GM12878 (cell line): ENCODE measurements at regions not wholly inside any gene's neighbourhood (a gene's known extent, or its start where the extent isn't known, plus 50 kb on each side); places are given as distances from the start of the nearest gene placed in this dataset.

Experiments used
- ATAC-seq: fragments of 200-7000 bp; cut with Tn5 transposase; 3 replicates; pipeline ENCODE4 v1.9.1; 2020; ENCODE audit warnings: mild to moderate bottlenecking, moderate library complexity
- BruUV-seq: library from RNA; stranded (reverse); fragments of 400-500 nt; replicated peaks from 2 replicates; lab custom pipeline; 2021; lab: Mats Ljungman, UMichigan
- CTCF ChIA-PET: fragments of 300-600 bp; sonication (Branson Sonifier 250); formaldehyde crosslinking; extraction: SDS; loops from one replicate; lab custom pipeline; 2021; ENCODE audit warnings: inconsistent platforms; lab: Yijun Ruan, JAX
- POLR2A ChIA-PET: fragments of 350-600 bp; formaldehyde crosslinking; extraction: SDS; loops from one replicate; lab custom pipeline; 2021; ENCODE audit warnings: inconsistent platforms; lab: Charles Lee
- RAD21 ChIA-PET: fragments of 300-600 bp; sonication (Branson Sonifier 250); formaldehyde crosslinking; loops from one replicate; lab custom pipeline; 2023; ENCODE audit warnings: antibody characterized with exemption; ENCODE audit not compliant: unreplicated experiment; lab: Charles Lee
- SMC1A ChIA-PET: fragments of 300-600 bp; sonication (Branson Sonifier 250); formaldehyde crosslinking; loops from one replicate; lab custom pipeline; 2023; ENCODE audit not compliant: unreplicated experiment, uncharacterized antibody; lab: Charles Lee
- DNase-seq: peaks from one replicate; pipeline ENCODE4 v3.0.0-alpha.2; 2011; ENCODE audit warnings: low read depth, low spot score
- FAIRE-seq: peaks from 3 replicates; lab custom pipeline; 2011; peaks lifted over from hg19 to GRCh38; lab: Jason Lieb, UNC
- H2AFZ ChIP-seq: 2 replicates; pipeline ENCODE4 v1.6.0; 2011; ENCODE audit warnings: low read depth, low read length, control low read depth; ENCODE audit not compliant: control insufficient read depth
- H3K27ac ChIP-seq: 2 replicates; pipeline ENCODE4 v1.5.1; 2011; ENCODE audit warnings: control low read depth; ENCODE audit not compliant: control insufficient read depth, insufficient read depth
- H3K27me3 ChIP-seq, 2 experiments: replicated peaks in 1 of 2; 2 replicates each; pipeline versions ENCODE4 v1.6.0 to v1.6.1; 2011; ENCODE audit warnings: low read length in 1 of 2; ENCODE audit not compliant: control insufficient read depth in 2 of 2, insufficient read depth in 2 of 2
- H3K36me3 ChIP-seq, 2 experiments: 2 replicates each; pipeline ENCODE4 v1.5.1; 2011; ENCODE audit warnings: low read length in 1 of 2; ENCODE audit not compliant: control insufficient read depth in 2 of 2, insufficient read depth in 2 of 2
- H3K4me1 ChIP-seq: 2 replicates; pipeline ENCODE4 v1.6.1; 2011; ENCODE audit warnings: mild to moderate bottlenecking, low read length, moderate library complexity, mixed read lengths; ENCODE audit not compliant: control insufficient read depth, insufficient read depth
- H3K4me2 ChIP-seq: 2 replicates; pipeline ENCODE4 v1.6.0; 2011; ENCODE audit warnings: control low read depth; ENCODE audit not compliant: control insufficient read depth, insufficient read depth
- H3K4me3 ChIP-seq: fragments of 200-600 bp; sonication (generic); 2 replicates; pipeline ENCODE4 v1.5.1; 2016
- H3K79me2 ChIP-seq: 2 replicates; pipeline ENCODE4 v1.6.0; 2011; ENCODE audit warnings: low read length; ENCODE audit not compliant: control insufficient read depth, insufficient read depth
- H3K9ac ChIP-seq: 2 replicates; pipeline ENCODE4 v1.8.0; 2011; ENCODE audit warnings: low read length, control low read depth, mixed read lengths; ENCODE audit not compliant: control insufficient read depth, insufficient read depth
- H3K9me3 ChIP-seq: replicated peaks from 3 replicates; pipeline ENCODE4 v1.5.1; 2011; ENCODE audit warnings: mild to moderate bottlenecking, low read length; ENCODE audit not compliant: control insufficient read depth, insufficient read depth
- H4K20me1 ChIP-seq: 2 replicates; pipeline ENCODE4 v1.6.0; 2011; ENCODE audit not compliant: control insufficient read depth, insufficient read depth
- EED ChIP-seq: sonication (generic); IDR thresholded peaks from 2 replicates; pipeline ENCODE4 v1.6.1; 2016; ENCODE audit warnings: antibody characterized with exemption, low read depth
- POU2F2 ChIP-seq: IDR thresholded peaks from 3 replicates; pipeline ENCODE4 v1.6.1; 2011; ENCODE audit warnings: low read depth, mild to moderate bottlenecking, low read length, borderline replicate concordance
- RAD21 ChIP-seq: IDR thresholded peaks from 2 replicates; pipeline ENCODE4 v1.6.1; 2011; ENCODE audit warnings: mild to moderate bottlenecking, low read depth, low read length, moderate library complexity; ENCODE audit not compliant: insufficient read depth
- RUNX3 ChIP-seq: IDR thresholded peaks from 2 replicates; pipeline ENCODE4 v1.6.1; 2012; ENCODE audit warnings: low read length, inconsistent platforms
- YY1 ChIP-seq: IDR thresholded peaks from 2 replicates; pipeline ENCODE4 v1.6.1; 2011; ENCODE audit warnings: low read depth, mild to moderate bottlenecking, low read length
- WGBS: methylation state at CpG from one replicate; pipeline ENCODE4 v1.1.6; 2016; ENCODE audit warnings: low lambda C conversion rate; ENCODE audit not compliant: insufficient replicate concordance, insufficient coverage; ENCODE audit errors: missing lambda C conversion rate; 5-methylcytosine and 5-hydroxymethylcytosine counted together
- in situ Hi-C: fragments of 300-500 bp; cut with MboI; formaldehyde crosslinking; loops from 9 replicates; pipeline ENCODE4 v1.14.3; 2018; ENCODE audit warnings: mixed read lengths
- intact Hi-C: fragments of 100-400 bp; cut with micrococcal nuclease; formaldehyde crosslinking; loops from one replicate; pipeline ENCODE4 v1.14.2; 2022; ENCODE audit not compliant: unreplicated experiment
- TF ChIP-seq, protein P1 (sequence below), 3 experiments: IDR thresholded peaks in 2 of 3; conservative IDR thresholded peaks in 1 of 3; 2 replicates each; pipeline ENCODE4 v1.5.1; 2011; ENCODE audit warnings: low read depth in 3 of 3, low read length in 3 of 3, mild to moderate bottlenecking in 3 of 3, control low read depth in 2 of 3, moderate library complexity in 2 of 3, inconsistent platforms in 1 of 3, mixed read lengths in 1 of 3; ENCODE audit not compliant: control insufficient read depth in 2 of 3, insufficient read depth in 1 of 3; ENCODE audit errors: extremely low read depth in 1 of 3
- TF ChIP-seq, protein P2 (sequence below): fragments of 450-650 bp; IDR thresholded peaks from 2 replicates; pipeline ENCODE4 v1.6.1; 2016; ENCODE audit warnings: mild to moderate bottlenecking, moderate library complexity, borderline replicate concordance
- TF ChIP-seq, protein P3 (sequence below): fragments of 450-650 bp; IDR thresholded peaks from 2 replicates; pipeline ENCODE4 v1.6.1; 2017; ENCODE audit warnings: mild to moderate bottlenecking

DNA sequence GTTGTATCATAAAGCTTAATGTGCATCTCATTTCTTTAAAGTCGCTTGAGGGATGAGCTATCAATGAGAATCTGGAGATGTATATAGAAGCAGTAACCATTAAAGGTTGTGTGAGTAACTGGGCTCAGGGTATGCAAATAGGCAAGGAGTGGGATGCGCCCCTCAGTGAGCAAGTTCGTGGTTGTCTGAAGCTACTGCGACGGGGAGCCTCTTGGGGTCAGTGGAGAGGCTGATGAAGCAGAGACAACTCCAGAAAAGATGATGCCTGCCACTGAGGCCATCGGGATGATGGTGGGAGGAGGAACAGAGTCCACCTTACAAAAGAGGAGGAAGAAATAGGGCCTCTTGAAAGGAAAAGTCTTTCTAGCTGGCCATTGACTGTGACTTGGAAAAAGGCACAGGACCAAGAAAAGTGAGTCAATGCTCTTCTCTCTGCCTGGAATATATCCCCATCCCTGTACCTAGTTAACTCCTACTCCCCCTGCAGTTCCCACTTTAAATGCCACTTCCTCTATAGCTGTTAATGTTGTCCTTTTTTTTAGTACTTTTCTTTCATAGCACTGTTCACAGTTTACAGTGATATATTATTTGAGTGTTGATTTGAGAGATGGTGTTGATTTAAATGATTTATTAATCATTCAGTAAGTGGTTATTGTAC, 51.4 kb upstream of the LSM6 start:
- H2AFZ ChIP-seq, result peak overlapping the region; percentile 59
- no peaks in the 10 kb centered on the region for H3K79me2 ChIP-seq
- peak; percentile 38 for FAIRE-seq
- H3K27ac ChIP-seq, result no peak overlapping the region
- DNase-seq, result no peak
- intact Hi-C loops, result no loop called here
- no peak overlapping the region for H3K9ac ChIP-seq
- no peaks in the 10 kb centered on the region for H3K36me3 ChIP-seq
- BruUV-seq, result no TSS peak
- H3K4me3 ChIP-seq, result no peak overlapping the region
- H3K27me3 ChIP-seq, result no peaks in the 10 kb centered on the region
- peak overlapping the region; percentile 39; the same call in 1 of the 2 replicates for H3K4me2 ChIP-seq
- ATAC-seq, result peak; percentile 93
- no peaks in the 10 kb centered on the region for H3K9me3 ChIP-seq
- ChIA-PET SMC1A (interaction anchor here (0.8 to 3.3 kb wide), 7 partner anchors 10 to 53 kb away, joined by 3 to 13 read pairs (median 3); no protein-coding TSS in a partner anchor), RAD21 (interaction anchor here (0.6 to 2.8 kb wide), 7 partner anchors 22 to 189 kb away, joined by 3 to 9 read pairs (median 4); no protein-coding TSS in a partner anchor), CTCF (interaction anchor here (0.5 to 2.3 kb wide), 6 partner anchors 11 to 47 kb away, joined by 3 to 11 read pairs (median 4); no protein-coding TSS in a partner anchor), POLR2A (interaction anchor here (0.6 to 1.4 kb wide), 4 partner anchors 14 to 571 kb away, joined by 3 to 4 read pairs (median 3); no protein-coding TSS in a partner anchor)
- WGBS, result 15% methylated on average over 6 of the region's 6 CpGs
- TF ChIP-seq, protein P1, sequence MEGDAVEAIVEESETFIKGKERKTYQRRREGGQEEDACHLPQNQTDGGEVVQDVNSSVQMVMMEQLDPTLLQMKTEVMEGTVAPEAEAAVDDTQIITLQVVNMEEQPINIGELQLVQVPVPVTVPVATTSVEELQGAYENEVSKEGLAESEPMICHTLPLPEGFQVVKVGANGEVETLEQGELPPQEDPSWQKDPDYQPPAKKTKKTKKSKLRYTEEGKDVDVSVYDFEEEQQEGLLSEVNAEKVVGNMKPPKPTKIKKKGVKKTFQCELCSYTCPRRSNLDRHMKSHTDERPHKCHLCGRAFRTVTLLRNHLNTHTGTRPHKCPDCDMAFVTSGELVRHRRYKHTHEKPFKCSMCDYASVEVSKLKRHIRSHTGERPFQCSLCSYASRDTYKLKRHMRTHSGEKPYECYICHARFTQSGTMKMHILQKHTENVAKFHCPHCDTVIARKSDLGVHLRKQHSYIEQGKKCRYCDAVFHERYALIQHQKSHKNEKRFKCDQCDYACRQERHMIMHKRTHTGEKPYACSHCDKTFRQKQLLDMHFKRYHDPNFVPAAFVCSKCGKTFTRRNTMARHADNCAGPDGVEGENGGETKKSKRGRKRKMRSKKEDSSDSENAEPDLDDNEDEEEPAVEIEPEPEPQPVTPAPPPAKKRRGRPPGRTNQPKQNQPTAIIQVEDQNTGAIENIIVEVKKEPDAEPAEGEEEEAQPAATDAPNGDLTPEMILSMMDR (IDR thresholded peaks at IDR 0.05 in 2 of 3, conservative IDR thresholded peaks at IDR 0.05 in 1 of 3; ENCODE audit: control insufficient read depth in 2 of 3, extremely low read depth in 1 of 3, insufficient read depth in 1 of 3, low read depth in 3 of 3, low read length in 3 of 3), result peak in 2 of 3 experiments; percentile 3 to 32; a peak in 2 of 6 replicates
- TF ChIP-seq RAD21 (peak; percentile 21; the same call in 1 of the 2 replicates), POU2F2 (peak; percentile 90; the same call in 2 of the 3 replicates), RUNX3 (peak; percentile 28; the same call in 1 of the 2 replicates), YY1 (0 out of 2 replicates have a peak, but pooled peaks have one; percentile 24), EED (0 out of 2 replicates have a peak, but pooled peaks have one; percentile 16)
- TF ChIP-seq, protein P2, sequence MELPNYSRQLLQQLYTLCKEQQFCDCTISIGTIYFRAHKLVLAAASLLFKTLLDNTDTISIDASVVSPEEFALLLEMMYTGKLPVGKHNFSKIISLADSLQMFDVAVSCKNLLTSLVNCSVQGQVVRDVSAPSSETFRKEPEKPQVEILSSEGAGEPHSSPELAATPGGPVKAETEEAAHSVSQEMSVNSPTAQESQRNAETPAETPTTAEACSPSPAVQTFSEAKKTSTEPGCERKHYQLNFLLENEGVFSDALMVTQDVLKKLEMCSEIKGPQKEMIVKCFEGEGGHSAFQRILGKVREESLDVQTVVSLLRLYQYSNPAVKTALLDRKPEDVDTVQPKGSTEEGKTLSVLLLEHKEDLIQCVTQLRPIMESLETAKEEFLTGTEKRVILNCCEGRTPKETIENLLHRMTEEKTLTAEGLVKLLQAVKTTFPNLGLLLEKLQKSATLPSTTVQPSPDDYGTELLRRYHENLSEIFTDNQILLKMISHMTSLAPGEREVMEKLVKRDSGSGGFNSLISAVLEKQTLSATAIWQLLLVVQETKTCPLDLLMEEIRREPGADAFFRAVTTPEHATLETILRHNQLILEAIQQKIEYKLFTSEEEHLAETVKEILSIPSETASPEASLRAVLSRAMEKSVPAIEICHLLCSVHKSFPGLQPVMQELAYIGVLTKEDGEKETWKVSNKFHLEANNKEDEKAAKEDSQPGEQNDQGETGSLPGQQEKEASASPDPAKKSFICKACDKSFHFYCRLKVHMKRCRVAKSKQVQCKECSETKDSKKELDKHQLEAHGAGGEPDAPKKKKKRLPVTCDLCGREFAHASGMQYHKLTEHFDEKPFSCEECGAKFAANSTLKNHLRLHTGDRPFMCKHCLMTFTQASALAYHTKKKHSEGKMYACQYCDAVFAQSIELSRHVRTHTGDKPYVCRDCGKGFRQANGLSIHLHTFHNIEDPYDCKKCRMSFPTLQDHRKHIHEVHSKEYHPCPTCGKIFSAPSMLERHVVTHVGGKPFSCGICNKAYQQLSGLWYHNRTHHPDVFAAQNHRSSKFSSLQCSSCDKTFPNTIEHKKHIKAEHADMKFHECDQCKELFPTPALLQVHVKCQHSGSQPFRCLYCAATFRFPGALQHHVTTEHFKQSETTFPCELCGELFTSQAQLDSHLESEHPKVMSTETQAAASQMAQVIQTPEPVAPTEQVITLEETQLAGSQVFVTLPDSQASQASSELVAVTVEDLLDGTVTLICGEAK, result no peak
- TF ChIP-seq, protein P3, sequence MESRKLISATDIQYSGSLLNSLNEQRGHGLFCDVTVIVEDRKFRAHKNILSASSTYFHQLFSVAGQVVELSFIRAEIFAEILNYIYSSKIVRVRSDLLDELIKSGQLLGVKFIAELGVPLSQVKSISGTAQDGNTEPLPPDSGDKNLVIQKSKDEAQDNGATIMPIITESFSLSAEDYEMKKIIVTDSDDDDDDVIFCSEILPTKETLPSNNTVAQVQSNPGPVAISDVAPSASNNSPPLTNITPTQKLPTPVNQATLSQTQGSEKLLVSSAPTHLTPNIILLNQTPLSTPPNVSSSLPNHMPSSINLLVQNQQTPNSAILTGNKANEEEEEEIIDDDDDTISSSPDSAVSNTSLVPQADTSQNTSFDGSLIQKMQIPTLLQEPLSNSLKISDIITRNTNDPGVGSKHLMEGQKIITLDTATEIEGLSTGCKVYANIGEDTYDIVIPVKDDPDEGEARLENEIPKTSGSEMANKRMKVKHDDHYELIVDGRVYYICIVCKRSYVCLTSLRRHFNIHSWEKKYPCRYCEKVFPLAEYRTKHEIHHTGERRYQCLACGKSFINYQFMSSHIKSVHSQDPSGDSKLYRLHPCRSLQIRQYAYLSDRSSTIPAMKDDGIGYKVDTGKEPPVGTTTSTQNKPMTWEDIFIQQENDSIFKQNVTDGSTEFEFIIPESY, result no peak
- H4K20me1 ChIP-seq, result no peaks in the 10 kb centered on the region
- in situ Hi-C loops, result no loop called here
- H3K4me1 ChIP-seq, result peaks cover 8% of the 10 kb centered on the region
